NOMO-1 treated with DMSO at 0.1 percent for 48 hours (cell line): ENCODE measurements at regions not wholly inside any gene's neighbourhood (a gene's known extent, or its start where the extent isn't known, plus 50 kb on each side); places are given as distances from the start of the nearest gene placed in this dataset.
A peak's percentile ranks its signal among the peaks of the same experiment; 100 is the strongest.
"Not testable (repeated sequence)": the region's sequence is repeated elsewhere in the genome, so short reads cannot be mapped to it uniquely, and the experiment has no call there.

Experiments used
- DNase-seq: peaks from one replicate; lab custom pipeline; 2025; ENCODE audit not compliant: unreplicated experiment; lab: John Stamatoyannopoulos, UW

DNA sequence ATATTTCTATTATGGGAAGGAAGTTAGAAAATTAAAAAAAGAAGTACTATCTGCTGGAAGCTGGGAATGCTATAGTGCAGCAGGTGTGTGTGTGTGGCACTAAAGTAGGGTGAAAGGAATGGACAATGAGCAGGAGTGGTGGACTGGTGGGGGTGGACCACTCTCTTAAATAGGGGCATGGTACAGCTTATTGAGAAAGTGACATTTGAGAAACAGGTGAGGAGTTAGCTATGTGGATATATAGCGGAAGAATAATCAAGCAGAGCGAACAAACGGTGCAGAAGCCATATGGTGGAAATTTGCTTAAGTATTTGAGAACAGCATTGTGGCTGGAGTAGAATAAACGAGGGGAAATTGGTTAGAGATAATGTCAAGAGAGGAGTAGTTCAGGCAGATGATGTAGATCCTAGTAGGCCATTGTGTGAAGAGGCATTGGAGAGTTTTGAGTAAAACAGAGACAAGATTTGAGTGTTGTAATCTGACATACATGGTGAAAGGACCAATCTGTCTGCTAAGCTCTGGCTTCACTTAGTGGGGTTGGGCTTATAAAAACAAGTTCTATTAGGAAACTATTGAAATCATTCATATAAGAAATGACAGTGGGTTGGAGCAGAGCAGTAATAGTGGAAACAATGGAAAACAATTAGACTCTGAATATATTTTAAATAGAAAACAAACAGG is 149.2 kb upstream of the SYT10 start:
- peak; percentile 7 for DNase-seq

DNA sequence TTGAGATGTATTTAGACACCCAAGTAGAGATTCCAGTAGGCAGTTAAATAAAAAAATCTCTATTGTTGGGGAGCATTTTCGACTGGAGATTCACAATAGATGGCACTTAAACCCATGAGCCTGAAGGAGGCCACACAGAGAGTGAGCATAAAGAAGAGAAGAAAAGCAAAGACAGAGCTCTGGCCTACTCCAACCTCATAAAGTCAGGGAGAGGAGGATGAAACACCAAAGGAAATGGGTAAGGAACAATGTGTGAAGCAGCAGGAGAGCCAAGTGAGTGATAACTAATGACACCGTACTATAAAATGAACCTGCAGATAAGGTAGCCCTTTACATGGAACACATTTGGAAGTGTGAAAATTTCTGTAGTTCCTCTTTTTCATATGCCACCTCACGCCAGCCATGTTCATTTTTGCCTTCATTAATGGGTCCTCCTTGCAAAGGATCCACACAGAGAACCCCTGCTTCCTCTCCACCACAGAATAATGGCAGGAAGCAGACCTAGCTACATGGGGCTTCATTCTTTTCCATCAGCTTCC is 150.0 kb upstream of the SYT10 start:
- no peak for DNase-seq

DNA sequence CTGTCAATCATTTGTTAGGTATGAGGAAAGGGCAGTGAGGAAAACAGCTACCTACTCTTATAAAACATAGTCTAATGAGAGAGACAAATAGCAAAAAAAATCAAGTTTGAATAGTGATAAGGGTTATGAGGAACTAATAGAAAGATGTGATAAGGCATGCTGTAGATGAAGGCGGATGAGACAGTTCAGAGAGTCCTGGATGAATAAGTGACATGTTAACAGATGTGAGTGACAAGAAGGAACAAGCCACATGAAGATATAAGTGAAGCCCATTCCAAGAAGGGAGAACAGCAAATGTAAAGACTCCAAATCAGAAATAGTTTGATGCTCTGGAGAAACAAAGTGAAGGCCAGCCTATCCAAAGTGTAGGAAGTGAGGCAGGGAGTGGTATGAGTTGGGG is 154.1 kb upstream of the SYT10 start:
- DNase-seq = no peak

DNA sequence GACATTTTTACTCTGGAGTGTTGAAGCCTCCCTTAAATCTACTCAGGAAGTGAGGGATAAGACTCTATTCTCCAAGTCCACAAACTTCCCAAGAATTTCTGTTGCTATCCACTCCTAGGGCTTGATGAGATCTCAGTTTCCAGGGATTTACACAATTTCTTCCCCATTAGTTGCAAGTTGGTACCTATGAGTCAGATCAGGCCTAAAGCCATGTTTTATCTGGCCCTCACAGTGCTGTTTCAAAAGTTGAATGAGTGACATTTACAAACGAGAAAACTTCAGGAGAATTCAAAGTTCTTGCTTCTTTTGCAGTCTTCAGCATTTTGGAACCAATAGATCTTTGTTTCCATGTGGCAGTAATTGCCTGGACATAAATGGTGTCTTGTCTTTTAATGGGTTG is 156.4 kb upstream of the SYT10 start:
- DNase-seq = no peak

DNA sequence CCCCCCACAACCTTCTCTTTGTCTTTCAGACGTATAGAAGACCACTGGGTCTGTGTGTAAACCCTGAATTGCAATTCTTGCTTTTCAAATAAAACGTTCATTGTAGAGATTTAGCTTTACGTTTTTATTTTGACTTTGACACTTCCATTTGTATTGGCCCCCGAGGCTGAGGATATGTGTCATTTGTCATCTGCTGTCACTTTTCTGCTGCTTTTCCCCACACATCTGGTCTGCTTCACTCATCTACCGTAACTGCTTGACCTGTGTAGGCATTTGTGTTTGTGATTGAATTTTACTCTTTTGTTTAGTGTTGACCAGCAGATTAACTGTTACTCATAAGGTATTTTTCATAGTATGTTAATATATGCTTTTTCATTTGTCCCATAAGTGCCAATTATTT is 157.2 kb upstream of the SYT10 start:
- no peak for DNase-seq

DNA sequence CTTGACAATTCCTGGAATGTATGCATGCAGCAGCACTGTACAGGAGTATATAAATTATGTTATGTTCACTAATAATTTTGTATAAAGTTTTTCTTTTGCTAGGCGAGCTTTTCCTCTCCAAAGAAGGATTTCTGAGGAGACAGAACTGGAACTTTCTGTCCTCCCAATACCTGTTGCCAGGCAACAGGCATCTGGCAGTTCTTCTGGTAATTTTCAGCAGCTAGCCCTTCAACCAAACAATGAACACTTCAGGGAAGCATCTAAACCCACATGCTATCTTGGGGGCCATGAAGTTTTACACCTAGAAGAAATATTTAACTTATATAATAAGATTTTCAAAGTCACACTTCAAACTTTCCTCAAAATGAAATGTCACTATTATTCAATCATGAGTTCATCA is 162.9 kb upstream of the SYT10 start:
- no peak for DNase-seq

DNA sequence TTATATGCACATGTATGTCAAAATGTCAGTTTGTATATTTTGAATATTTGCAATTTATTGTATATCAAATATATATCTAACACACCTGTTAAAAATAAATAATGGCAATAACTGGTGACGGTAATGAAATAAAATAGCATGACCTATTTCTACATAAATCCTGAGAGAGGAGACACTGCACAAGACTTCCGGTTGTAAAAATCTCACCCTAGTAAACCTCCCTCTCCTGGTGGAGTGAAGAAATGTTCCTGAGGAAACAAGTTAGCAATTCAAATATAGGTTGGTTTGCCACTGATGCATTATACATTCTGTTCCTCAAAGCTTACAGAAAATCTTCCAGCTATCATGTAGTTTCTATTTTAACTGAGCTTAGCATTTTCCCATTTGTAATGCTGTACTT is 166.1 kb upstream of the SYT10 start:
- peak; percentile 49 for DNase-seq

DNA sequence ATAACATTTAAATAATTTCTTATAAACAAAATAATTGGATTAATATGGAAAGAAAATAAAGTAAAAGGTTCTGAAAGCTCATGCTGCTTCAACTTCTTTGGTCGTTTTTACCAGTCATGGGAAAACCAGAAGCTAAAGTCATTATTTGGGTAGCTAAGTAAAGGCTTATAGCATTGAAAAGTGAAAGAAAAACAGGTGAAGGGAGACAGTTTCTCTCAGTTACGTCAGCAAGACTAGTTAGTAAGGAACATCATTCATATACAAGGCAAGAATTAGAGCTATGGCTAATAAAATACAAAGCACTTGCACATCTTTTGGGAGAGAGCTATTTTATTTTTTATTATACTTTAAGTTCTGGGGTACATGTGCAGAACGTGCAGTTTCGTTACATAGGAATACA is 170.3 kb upstream of the SYT10 start:
- no peak for DNase-seq

DNA sequence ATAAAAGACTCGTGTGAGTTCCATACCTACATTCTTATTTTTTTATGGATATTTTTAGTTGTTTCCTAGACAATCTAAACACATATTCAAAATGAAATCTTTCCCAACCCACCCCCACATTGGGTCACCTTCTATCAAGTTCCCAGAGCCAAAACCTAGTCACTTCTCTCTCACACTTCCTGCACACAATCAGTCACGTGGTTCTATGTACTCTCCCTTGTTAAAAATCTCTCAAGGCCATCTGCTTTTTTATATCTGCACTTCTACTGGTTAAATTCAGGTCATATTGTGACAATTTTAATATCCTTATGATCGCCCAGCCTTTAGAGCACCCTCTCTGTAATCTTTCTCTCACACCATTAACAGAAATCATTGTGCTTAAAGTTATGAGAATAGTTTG is 175.0 kb upstream of the SYT10 start:
- DNase-seq = no peak

DNA sequence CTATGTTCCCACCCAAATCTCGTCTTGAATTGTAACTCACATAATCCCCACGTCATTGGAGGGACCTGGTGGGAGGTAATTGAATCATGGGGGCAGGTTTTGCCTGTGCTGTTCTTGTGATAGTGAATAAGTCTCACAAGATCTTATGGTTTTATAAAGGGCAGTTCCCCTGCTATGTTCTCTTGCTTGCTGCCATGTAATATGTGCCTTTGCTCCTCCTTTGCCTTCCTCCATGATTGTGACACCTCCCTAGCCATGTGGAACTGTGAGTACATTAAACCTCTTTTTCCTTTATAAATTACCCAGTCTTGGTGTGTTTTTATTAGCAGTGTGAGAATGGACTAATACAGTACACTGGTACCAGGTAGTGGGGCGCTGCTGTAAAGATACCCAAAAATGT is 177.6 kb upstream of the SYT10 start:
- DNase-seq = no peak

DNA sequence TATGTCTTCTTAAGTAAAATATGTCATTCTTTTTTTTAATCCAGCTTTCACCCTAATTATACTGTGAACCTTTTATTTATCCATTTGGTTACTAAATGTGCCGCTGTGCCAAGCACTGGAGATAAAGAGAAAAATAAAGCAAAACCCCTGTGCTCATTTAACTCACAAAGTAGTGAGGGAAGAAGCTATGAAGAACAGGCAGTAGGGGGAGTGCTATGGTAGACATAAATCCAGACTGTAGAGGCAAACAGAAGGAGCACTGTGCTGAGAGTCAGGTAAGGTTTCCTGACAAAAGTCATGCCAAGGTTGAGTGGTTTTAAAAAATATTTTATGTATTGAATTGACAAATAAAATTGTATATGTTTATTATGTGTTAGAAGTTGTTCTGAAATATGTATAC is 188.5 kb upstream of the SYT10 start:
- no peak for DNase-seq

DNA sequence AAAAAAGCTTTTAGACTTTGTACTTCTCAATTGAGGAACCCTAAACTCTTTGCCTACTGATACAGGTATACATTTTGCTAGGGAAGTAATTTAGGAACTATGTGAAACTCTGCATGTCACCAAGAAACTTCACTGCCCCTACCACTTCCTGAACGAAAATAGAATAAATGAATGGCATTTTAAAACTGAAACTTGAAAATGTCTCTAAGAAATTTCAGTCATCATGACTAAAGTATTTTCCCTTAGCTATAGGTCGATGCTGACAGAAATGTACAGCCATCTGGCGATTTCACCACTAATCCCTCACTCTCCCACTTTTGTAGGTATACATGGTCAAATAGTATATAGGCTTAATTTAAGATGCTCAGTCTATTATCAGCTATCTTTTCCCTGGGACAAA is 194.9 kb upstream of the SYT10 start:
- peak; percentile 82 for DNase-seq

DNA sequence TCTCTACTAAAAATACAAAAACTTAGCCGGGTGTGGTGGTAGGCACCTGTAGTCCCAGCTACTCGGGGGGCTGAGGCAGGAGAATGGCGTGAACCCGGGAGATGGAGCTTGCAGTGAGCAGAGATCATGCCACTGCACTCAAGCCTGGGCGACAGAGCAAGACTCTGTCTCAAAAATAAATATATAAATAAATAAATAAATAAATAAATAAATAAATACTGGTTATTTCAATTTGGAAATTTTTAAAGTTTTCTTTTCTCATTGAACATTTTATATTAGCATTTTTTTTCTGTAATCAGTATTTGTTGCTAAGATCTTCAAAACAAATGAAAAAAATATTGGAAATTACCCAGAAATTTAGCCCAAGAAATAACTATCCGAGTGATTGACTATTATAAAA is 197.3 kb upstream of the SYT10 start:
- not testable (repeated sequence) for DNase-seq

DNA sequence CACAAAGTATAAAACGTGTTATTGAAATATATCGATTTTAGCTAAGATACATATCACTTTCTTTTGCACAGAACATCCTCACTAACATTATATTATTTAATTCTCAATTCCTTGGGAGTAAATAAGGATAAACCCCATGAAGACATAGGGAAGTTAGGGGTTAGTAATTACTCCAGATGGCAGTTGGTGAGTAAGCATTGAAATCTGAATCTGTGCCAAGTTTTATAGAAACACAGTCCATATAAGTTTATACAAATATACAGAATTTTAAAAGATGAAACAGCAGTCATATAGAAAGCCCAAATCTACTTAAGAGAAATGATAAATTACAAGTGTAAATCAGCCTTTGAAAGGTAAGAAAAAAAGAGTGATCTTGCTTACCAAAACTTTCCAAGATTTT is 200.4 kb upstream of the SYT10 start:
- DNase-seq = no peak

DNA sequence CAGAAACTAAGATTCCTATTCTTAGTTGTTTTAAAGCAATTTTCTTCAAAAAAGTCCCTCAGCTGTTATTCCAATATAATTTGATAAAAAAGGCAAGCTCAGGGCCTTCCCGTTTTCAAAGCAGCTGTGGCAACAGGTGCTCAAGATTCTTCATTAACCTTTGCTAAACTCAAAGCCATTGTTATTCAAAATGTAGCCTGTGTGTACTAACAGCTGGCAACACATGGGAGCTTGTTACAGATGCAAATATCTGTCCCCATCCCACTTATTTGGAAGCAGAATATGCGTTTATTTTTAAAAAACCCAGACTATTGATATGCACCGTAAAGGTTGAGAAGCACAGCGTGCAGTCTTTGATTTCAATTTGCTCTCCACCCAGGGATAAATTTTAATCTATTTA is 210.4 kb upstream of the SYT10 start:
- no peak for DNase-seq

DNA sequence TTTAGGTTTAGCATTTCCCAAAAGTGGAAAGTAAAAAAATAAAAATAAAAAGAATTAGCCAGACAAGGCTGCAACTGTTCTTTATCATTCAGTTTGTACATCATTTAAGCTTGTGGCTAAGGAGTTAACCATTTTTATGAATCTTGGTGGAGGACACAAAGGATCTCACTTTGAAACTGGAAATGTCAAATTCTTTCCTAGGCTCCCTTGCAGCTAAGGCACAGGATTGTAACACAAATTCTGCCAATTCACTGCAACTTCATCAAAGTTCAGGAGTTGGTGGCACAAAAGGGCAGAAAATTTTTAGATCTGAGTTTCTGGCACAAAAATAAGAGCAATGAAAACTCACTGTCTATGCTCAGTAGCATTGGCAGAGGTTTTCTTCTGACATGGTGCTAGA is 211.2 kb upstream of the SYT10 start:
- no peak for DNase-seq

DNA sequence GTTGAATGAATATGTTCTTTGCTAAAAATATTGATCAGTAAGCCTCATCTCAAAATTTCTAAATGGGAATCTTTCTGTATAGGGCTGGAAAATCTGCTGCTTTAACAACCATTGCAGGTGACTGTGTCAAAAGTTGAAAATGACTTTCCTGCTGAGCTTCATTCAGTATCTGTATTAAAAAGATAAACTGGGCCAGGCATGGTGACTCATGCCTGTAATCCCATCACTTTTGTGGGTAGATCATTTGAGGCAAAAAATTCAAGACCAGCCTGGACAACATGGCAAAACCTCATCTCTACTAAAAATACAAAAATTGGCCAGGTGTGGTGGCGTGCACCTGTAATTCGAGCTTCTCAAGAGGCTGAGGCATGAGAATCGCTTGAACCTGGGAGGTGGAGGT is 213.7 kb upstream of the SYT10 start:
- no peak for DNase-seq

DNA sequence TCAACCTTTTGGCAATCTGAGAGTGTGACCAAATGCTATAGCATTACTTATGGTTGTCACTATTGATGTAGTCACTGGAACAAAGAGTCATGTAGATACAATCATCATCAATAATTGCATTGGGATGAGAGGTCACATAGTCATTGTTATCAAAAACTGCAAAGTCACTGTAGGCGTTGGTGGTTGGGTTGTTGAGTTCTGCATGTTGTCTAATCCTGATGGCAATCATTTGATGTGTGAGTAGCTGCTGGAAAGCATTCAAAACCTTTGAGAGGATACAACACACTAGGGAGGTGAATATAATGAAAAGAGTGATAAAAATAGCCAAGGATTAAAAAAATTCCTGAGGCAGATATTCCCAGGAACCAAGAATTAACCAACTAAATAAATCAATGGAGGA is 214.7 kb upstream of the SYT10 start:
- no peak for DNase-seq

DNA sequence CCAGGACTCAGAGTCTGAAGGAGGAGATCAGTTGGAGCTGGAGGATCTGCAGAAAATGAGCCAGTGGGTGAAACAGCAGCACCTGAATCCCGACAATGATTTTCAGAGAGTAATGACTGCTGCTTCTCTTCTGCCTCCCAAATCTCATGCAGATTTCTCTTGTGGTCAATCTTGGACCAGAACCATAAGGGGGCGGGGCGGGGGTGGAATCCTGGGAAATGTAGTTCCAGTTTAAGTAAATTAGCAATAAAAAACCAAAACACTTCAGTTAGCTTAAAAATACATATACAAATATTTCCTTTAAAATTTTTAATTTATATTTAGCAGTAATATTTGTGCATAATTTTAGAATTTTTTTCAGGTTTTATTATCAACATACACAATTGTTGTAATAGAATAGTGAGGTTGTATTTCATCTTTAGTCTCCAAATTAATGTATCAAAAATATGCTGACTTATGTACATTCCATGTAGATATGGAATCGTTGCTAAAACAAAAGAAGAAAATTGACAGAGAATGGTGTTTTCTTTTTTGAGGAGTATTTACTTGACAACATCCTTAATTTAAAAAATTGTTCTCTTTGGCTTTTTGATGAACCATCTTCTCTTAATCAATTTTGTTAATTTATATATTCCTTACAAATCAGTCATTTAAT is 223.5 kb upstream of the SYT10 start:
- no peak for DNase-seq

DNA sequence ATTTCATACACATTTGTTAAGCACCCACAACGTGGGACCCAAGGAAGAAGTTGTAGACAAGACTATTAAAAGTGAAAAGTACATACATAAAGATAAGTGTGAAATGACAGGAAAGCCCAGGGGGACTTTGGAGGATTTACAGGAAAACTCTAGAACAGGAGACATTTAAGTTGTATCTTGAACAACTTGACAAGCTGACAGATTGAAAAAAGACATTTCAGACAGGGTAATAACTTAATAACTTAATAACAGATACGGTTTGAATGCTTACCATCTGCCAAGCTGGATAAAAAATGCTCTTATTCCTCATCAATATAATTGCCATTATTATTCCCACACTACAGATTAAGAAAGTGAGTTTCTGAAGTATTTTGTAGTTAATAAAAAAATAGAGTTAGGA is 229.7 kb upstream of the SYT10 start:
- DNase-seq = no peak

DNA sequence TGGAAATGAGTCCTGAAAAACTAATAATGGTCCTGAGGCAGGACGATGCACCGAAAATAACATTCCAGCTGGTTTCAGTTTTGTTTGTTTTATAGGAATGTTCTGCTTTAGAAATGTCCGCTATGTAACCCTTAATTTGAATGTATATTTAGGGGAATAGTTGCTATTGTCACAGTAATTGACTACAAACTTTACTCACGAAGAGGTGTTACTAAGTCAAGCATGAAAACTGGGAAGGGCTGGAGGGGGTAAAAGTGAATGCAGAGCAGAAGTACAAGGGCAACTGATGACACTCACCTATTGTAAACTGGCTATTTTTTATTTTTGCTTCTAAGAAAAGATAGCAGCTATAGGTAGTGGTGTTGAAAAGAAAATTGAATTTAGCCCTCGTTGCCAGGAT is 230.7 kb upstream of the SYT10 start:
- DNase-seq = no peak

DNA sequence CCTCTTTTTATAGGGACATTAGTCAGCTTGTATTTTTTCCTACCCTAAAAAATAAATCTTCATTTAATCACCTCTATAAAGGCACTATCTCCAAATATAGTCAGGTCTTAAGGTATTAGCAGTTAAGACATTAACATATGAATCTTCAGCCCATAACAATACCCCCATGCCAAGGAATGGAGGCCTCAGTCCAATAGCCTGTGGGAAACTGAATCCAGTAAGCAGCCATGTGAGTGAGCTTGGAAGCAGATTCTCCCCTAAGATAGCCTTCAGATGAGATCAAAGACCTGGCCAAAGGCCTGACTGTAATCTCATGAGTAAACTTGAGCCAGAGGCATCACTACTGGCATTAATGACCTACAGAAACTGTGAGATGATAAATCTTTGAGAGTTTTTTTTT is 232.1 kb upstream of the SYT10 start:
- DNase-seq = no peak
